Smooth muscle cell (in vitro differentiated cells): ENCODE measurements at regions not wholly inside any gene's neighbourhood (a gene's known extent, or its start where the extent isn't known, plus 50 kb on each side); places are given as distances from the start of the nearest gene placed in this dataset.

Source experiments
- DNase-seq: peaks from one replicate; lab custom pipeline; 2025; ENCODE audit not compliant: unreplicated experiment; lab: John Stamatoyannopoulos, UW
- H2AFZ ChIP-seq: fragments of 200-600 bp; sonication (generic); 2 replicates; pipeline ENCODE4 v1.6.0; 2016; ENCODE audit warnings: antibody characterized with exemption, low read depth, mild to moderate bottlenecking
- H3F3A ChIP-seq: fragments of 200-600 bp; sonication (generic); 2 replicates; pipeline ENCODE4 v1.6.0; 2017; ENCODE audit warnings: antibody characterized with exemption, low read depth
- H3K27ac ChIP-seq: fragments of 200-600 bp; sonication (generic); 2 replicates; pipeline ENCODE4 v1.5.1; 2016; ENCODE audit warnings: low read depth, mild to moderate bottlenecking
- H3K27me3 ChIP-seq: fragments of 200-600 bp; sonication (generic); 2 replicates; pipeline ENCODE4 v1.6.1; 2016; ENCODE audit warnings: low read depth, mild to moderate bottlenecking
- H3K36me3 ChIP-seq: fragments of 200-600 bp; sonication (generic); 2 replicates; pipeline ENCODE4 v1.5.1; 2016; ENCODE audit warnings: low read depth
- H3K4me1 ChIP-seq: fragments of 200-600 bp; sonication (generic); 2 replicates; pipeline ENCODE4 v1.5.1; 2016; ENCODE audit warnings: low read depth
- H3K4me2 ChIP-seq: fragments of 200-600 bp; sonication (generic); 2 replicates; pipeline ENCODE4 v1.6.0; 2016; ENCODE audit warnings: mild to moderate bottlenecking
- H3K4me3 ChIP-seq: fragments of 200-600 bp; sonication (generic); 2 replicates; pipeline ENCODE4 v1.5.1; 2016; ENCODE audit warnings: mild to moderate bottlenecking
- H3K79me2 ChIP-seq: fragments of 200-600 bp; sonication (generic); 2 replicates; pipeline ENCODE4 v1.6.0; 2016; ENCODE audit warnings: low read depth, mild to moderate bottlenecking
- H3K9ac ChIP-seq: fragments of 200-600 bp; sonication (generic); 2 replicates; pipeline ENCODE4 v1.6.0; 2016; ENCODE audit warnings: low read depth
- H3K9me3 ChIP-seq: fragments of 200-600 bp; sonication (generic); replicated peaks from 2 replicates; pipeline ENCODE4 v1.5.1; 2016; ENCODE audit warnings: low read depth
- H4K20me1 ChIP-seq: fragments of 200-600 bp; sonication (generic); 2 replicates; pipeline ENCODE4 v1.6.0; 2016; ENCODE audit warnings: low read depth
- CTCF ChIP-seq: fragments of 200-600 bp; sonication (generic); IDR thresholded peaks from 2 replicates; pipeline ENCODE4 v1.5.1; 2017; ENCODE audit warnings: borderline replicate concordance, mild to moderate bottlenecking, antibody characterized with exemption; ENCODE audit not compliant: insufficient read depth, poor library complexity, severe bottlenecking
- WGBS: methylation state at CpG from one replicate; pipeline ENCODE4 v1.1.7; 2016; ENCODE audit warnings: low lambda C conversion rate; 5-methylcytosine and 5-hydroxymethylcytosine counted together

- H3K27ac ChIP-seq: no peak overlapping the region
- no peak overlapping the region for H3K4me2 ChIP-seq
- H3K4me3 ChIP-seq: no peak overlapping the region
- no peaks in the 10 kb centered on the region for H3K4me1 ChIP-seq
- H2AFZ ChIP-seq: no peak overlapping the region
- no peaks in the 10 kb centered on the region for H3F3A ChIP-seq
- H3K36me3 ChIP-seq: no peaks in the 10 kb centered on the region
- no peaks in the 10 kb centered on the region for H4K20me1 ChIP-seq
- H3K27me3 ChIP-seq: peaks cover 6% of the 10 kb centered on the region
- H3K9me3 ChIP-seq: no peaks in the 10 kb centered on the region
- no peak for DNase-seq
- H3K79me2 ChIP-seq: no peaks in the 10 kb centered on the region
- 85% methylated on average over 3 of the region's 3 CpGs for WGBS
- no peak overlapping the region for H3K9ac ChIP-seq
- TF ChIP-seq CTCF: no peak
Observed at GRCh38 chr5:36755342-36755741, 121.2 kb upstream of the NIPBL start.

GRCh38 chr5:36755920-36756488 lies 120.6 kb upstream of the NIPBL start:
- no peaks in the 10 kb centered on the region for H3K9me3 ChIP-seq
- H3K4me2 ChIP-seq: no peak overlapping the region
- no peaks in the 10 kb centered on the region for H3K79me2 ChIP-seq
- peaks cover 6% of the 10 kb centered on the region for H3K27me3 ChIP-seq
- H4K20me1 ChIP-seq: no peaks in the 10 kb centered on the region
- no peak overlapping the region for H3K9ac ChIP-seq
- WGBS: 100% methylated on average over 1 of the region's 1 CpG
- H3K36me3 ChIP-seq: no peaks in the 10 kb centered on the region
- H3K4me3 ChIP-seq: no peak overlapping the region
- DNase-seq: no peak
- no peak overlapping the region for H2AFZ ChIP-seq
- no peak for TF ChIP-seq CTCF
- no peaks in the 10 kb centered on the region for H3K4me1 ChIP-seq
- no peaks in the 10 kb centered on the region for H3F3A ChIP-seq
- no peak overlapping the region for H3K27ac ChIP-seq

- no peak overlapping the region for H3K9ac ChIP-seq
- H3K27ac ChIP-seq: no peak overlapping the region
- no peaks in the 10 kb centered on the region for H4K20me1 ChIP-seq
- H3K27me3 ChIP-seq: peaks cover 6% of the 10 kb centered on the region
- no peaks in the 10 kb centered on the region for H3K79me2 ChIP-seq
- H3K9me3 ChIP-seq: no peaks in the 10 kb centered on the region
- no peak overlapping the region for H3K4me3 ChIP-seq
- TF ChIP-seq CTCF: no peak
- WGBS: 96% methylated on average over 2 of the region's 2 CpGs
- H3F3A ChIP-seq: no peaks in the 10 kb centered on the region
- H2AFZ ChIP-seq: no peak overlapping the region
- H3K36me3 ChIP-seq: no peaks in the 10 kb centered on the region
- H3K4me1 ChIP-seq: no peaks in the 10 kb centered on the region
- no peak overlapping the region for H3K4me2 ChIP-seq
- no peak for DNase-seq
Observed at GRCh38 chr5:36756848-36757247, 119.7 kb upstream of the NIPBL start.

GRCh38 chr5:36759117-36759516 lies 117.5 kb upstream of the NIPBL start:
- Histone ChIP-seq H3K4me1 (no peaks in the 10 kb centered on the region), H3K4me3 (no peak overlapping the region), H4K20me1 (no peaks in the 10 kb centered on the region), H3K27me3 (peaks cover 6% of the 10 kb centered on the region), H3K36me3 (no peaks in the 10 kb centered on the region), H2AFZ (no peak overlapping the region), H3K4me2 (no peak overlapping the region), H3K27ac (no peak overlapping the region), H3K9me3 (no peaks in the 10 kb centered on the region), H3F3A (no peaks in the 10 kb centered on the region), H3K79me2 (no peaks in the 10 kb centered on the region), H3K9ac (no peak overlapping the region)
- no peak for DNase-seq
- WGBS: 100% methylated on average over 1 of the region's 1 CpG
- no peak for TF ChIP-seq CTCF
